ACC112 (cell line): ENCODE measurements at regions not wholly inside any gene's neighbourhood (a gene's known extent, or its start where the extent isn't known, plus 50 kb on each side); places are given as distances from the start of the nearest gene placed in this dataset.

Experiments
- H2AFZ ChIP-seq: fragments of 200-600 bp; sonication (generic); one replicate; pipeline ENCODE4 v1.6.0; 2017; ENCODE audit warnings: antibody characterized with exemption, low read length; ENCODE audit not compliant: unreplicated experiment
- H3K27ac ChIP-seq: fragments of 200-600 bp; sonication (generic); 2 replicates; pipeline ENCODE4 v1.5.1; 2014; ENCODE audit warnings: low read depth, mild to moderate bottlenecking, antibody characterized with exemption, low read length, moderate library complexity
- H3K27me3 ChIP-seq: fragments of 200-600 bp; sonication (generic); 2 replicates; pipeline ENCODE4 v1.6.1; 2014; ENCODE audit warnings: mild to moderate bottlenecking, antibody characterized with exemption, low read length, moderate library complexity, mixed read lengths; ENCODE audit not compliant: insufficient read depth
- H3K36me3 ChIP-seq: fragments of 200-600 bp; sonication (generic); 2 replicates; pipeline ENCODE4 v1.6.1; 2016; ENCODE audit warnings: mild to moderate bottlenecking, antibody characterized with exemption, low read length, moderate library complexity, mixed read lengths; ENCODE audit not compliant: insufficient read depth
- H3K4me1 ChIP-seq: fragments of 200-600 bp; sonication (generic); one replicate; pipeline ENCODE4 v1.6.1; 2016; ENCODE audit warnings: low read length, mixed read lengths; ENCODE audit not compliant: insufficient read depth, unreplicated experiment, control insufficient read depth
- H3K4me3 ChIP-seq: fragments of 200-600 bp; sonication (generic); 2 replicates; pipeline ENCODE4 v1.5.1; 2014; ENCODE audit warnings: mild to moderate bottlenecking, low read depth, low read length
- H3K79me2 ChIP-seq: fragments of 200-600 bp; sonication (generic); one replicate; pipeline ENCODE4 v1.6.0; 2016; ENCODE audit warnings: low read length; ENCODE audit not compliant: control insufficient read depth, unreplicated experiment, insufficient read depth

DNA sequence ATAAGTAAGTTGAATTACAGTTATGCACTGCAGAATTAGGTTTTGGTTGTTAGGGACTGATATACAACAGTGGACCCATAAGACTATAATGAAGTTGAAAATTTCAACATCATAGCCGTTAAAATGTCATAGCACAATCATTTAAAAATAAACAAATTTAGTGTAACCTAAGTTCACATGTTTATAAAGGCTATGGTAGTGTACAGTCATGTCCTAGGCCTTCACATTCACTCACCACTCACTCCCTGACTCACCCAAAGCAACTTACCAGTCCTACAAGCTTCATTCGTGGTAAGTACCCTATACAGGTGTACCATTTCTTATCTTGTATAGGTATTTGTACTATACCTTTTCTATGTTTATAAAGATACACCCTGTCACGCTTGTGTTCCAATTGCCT lies 113.7 kb downstream of the RAB11FIP2 start:
- Histone ChIP-seq H3K27me3 (no peaks in the 10 kb centered on the region; the same call in 1 of the 2 replicates), H3K79me2 (no peaks in the 10 kb centered on the region), H3K4me1 (no peaks in the 10 kb centered on the region), H2AFZ (no peak overlapping the region), H3K27ac (no peak overlapping the region), H3K36me3 (no peaks in the 10 kb centered on the region), H3K4me3 (no peak overlapping the region)

GRCh38 chr10:117934477-117934876 lies 112.3 kb downstream of the RAB11FIP2 start:
- Histone ChIP-seq H2AFZ (no peak overlapping the region), H3K4me3 (no peak overlapping the region)

GRCh38 chr10:117936141-117936540 lies 110.6 kb downstream of the RAB11FIP2 start:
- no peak overlapping the region for H3K27ac ChIP-seq
- H3K79me2 ChIP-seq = no peaks in the 10 kb centered on the region
- H3K4me1 ChIP-seq = no peaks in the 10 kb centered on the region
- H3K27me3 ChIP-seq = no peaks in the 10 kb centered on the region
- H3K36me3 ChIP-seq = no peaks in the 10 kb centered on the region
- no peak overlapping the region for H2AFZ ChIP-seq
- no peak overlapping the region for H3K4me3 ChIP-seq

More at GRCh38 chr10:117934477-117934876, 112.3 kb downstream of the RAB11FIP2 start:
- Histone ChIP-seq H3K36me3 (no peaks in the 10 kb centered on the region), H3K27me3 (no peaks in the 10 kb centered on the region; the same call in 1 of the 2 replicates), H3K27ac (no peak overlapping the region), H3K79me2 (no peaks in the 10 kb centered on the region), H3K4me1 (no peaks in the 10 kb centered on the region)

DNA sequence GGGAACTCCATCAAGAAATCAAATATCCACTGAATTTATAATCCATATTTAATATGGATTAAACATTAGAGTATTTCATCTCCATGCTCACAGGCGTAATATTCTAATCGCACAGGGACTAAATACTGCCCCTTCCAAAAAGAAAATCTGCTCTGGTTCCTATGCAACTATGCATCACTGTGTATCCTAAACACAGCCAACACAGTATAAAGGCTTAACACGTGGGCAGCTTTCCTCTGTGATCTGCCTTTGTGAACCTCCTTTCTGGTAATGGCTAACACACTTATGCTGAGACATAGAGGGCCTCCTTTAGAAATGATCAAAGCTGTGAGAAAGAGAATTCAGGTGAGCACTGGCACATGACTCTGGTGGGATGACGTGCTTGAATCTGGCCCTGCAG lies 110.2 kb downstream of the RAB11FIP2 start:
- H3K4me3 ChIP-seq = no peak overlapping the region
- H3K36me3 ChIP-seq = no peaks in the 10 kb centered on the region
- no peak overlapping the region for H2AFZ ChIP-seq
- H3K4me1 ChIP-seq = no peaks in the 10 kb centered on the region
- H3K79me2 ChIP-seq = no peaks in the 10 kb centered on the region
- H3K27me3 ChIP-seq = no peaks in the 10 kb centered on the region
- H3K27ac ChIP-seq = no peak overlapping the region

DNA sequence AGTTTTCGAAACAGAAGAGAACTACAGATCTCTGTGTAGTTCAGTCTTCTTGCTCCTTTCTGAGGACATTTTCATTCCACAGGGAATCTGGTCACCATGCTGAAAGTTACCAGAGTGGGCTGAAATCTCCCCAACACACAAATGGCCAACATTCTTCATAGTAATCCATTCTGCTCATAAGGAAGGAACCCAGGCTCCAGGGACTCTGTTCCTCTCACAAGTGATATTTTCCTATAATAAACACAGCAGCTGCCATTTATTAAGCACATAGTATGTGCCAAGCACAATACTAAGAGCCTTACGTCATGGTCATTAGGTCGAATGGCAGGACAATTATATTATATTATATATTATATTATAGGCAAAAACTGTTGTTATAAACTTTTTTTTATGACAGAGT lies 109.8 kb downstream of the RAB11FIP2 start:
- Histone ChIP-seq H3K27me3 (no peaks in the 10 kb centered on the region), H3K4me3 (no peak overlapping the region), H3K27ac (no peak overlapping the region), H3K79me2 (no peaks in the 10 kb centered on the region), H3K4me1 (no peaks in the 10 kb centered on the region), H3K36me3 (no peaks in the 10 kb centered on the region), H2AFZ (no peak overlapping the region)

DNA sequence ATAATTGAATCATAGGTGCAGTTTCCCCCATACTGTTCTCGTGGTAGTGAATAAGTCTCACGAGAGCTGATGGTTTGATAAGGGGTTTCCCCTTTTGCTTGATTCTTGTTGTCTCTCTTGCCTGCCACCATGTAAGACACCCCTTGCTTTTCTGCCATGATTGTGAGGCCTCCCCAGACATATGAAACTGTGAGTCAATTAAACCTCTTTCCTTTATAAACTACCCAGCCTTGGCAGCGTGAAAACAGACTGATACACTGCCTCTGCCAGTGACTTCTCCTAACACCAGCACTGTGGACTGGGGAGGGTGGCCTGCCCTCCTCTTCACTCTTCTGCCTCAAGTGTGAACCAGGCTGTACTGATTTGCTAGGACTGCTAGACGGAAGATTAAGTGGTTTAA lies 108.6 kb downstream of the RAB11FIP2 start:
- H3K36me3 ChIP-seq = no peaks in the 10 kb centered on the region

GRCh38 chr10:117942226-117942625 lies 104.5 kb downstream of the RAB11FIP2 start:
- no peaks in the 10 kb centered on the region for H3K79me2 ChIP-seq
- no peaks in the 10 kb centered on the region for H3K4me1 ChIP-seq
- H3K27ac ChIP-seq = no peak overlapping the region
- peaks cover 6% of the 10 kb centered on the region; the same call in 1 of the 2 replicates for H3K27me3 ChIP-seq
- H2AFZ ChIP-seq = no peak overlapping the region
- H3K4me3 ChIP-seq = no peak overlapping the region
- H3K36me3 ChIP-seq = no peaks in the 10 kb centered on the region

More for the DNA sequence above, 108.6 kb downstream of the RAB11FIP2 start:
- no peaks in the 10 kb centered on the region for H3K27me3 ChIP-seq
- H2AFZ ChIP-seq = no peak overlapping the region
- H3K27ac ChIP-seq = no peak overlapping the region
- H3K4me3 ChIP-seq = no peak overlapping the region
- no peaks in the 10 kb centered on the region for H3K4me1 ChIP-seq
- H3K79me2 ChIP-seq = no peaks in the 10 kb centered on the region

- H3K79me2 ChIP-seq = no peaks in the 10 kb centered on the region
- H3K4me1 ChIP-seq = no peaks in the 10 kb centered on the region
- H3K36me3 ChIP-seq = no peaks in the 10 kb centered on the region
- no peak overlapping the region for H3K27ac ChIP-seq
- no peak overlapping the region for H3K4me3 ChIP-seq
- no peak overlapping the region for H2AFZ ChIP-seq
- H3K27me3 ChIP-seq = peaks cover 15% of the 10 kb centered on the region
These were observed 101.9 kb downstream of the RAB11FIP2 start for GRCh38 chr10:117944676-117945447.

DNA sequence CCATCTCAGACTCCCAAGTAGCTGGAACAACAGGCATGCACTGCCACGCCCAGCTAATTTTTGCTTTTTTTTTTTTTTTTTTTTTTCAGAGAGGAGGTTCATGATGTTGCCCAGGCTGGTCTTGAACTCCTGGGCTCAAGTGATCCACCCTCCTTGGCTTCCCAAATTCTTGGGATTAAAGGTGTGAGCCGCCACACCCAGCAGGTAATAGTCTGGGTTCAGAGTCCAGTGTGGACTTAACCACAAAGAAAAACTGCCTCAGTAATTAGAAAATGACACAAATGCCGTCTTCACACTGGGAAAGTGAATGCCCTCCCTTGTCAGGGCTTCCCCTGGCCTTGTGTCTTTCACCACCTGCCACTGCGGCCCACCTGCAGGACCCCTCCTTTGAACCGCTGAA lies 101.1 kb downstream of the RAB11FIP2 start:
- no peaks in the 10 kb centered on the region for H3K4me1 ChIP-seq
- H3K4me3 ChIP-seq = no peak overlapping the region
- H2AFZ ChIP-seq = no peak overlapping the region
- H3K79me2 ChIP-seq = no peaks in the 10 kb centered on the region
- H3K36me3 ChIP-seq = no peaks in the 10 kb centered on the region
- H3K27me3 ChIP-seq = peaks cover 23% of the 10 kb centered on the region
- H3K27ac ChIP-seq = no peak overlapping the region

DNA sequence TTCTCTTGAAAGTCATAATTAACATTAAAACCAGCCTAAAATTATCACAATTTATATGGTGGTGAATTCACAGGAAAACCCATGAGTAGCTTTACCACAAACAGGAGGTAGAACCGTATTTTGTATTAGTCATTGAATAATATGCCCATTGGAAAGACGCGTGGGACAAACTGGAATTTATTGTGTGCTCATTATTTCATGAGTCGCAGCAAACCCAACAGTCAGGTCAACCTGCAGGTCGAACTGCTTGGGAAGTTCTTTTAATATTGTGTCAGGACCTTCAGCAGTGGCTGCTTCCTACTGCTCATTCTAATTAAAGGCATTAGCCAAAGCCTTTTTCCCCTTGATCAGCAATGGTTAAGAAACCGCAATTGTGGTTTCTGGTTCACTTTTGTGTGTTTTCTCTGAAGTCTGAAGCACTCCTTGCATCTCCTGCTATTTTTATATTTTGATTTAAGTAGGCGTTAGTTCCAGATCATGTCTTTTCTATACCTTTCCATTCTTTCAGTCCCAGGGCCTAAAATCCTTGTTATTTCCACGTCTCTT lies 100.1 kb downstream of the RAB11FIP2 start:
- no peak overlapping the region for H2AFZ ChIP-seq
- H3K36me3 ChIP-seq = no peaks in the 10 kb centered on the region
- no peak overlapping the region for H3K27ac ChIP-seq
- no peaks in the 10 kb centered on the region for H3K4me1 ChIP-seq
- no peaks in the 10 kb centered on the region for H3K79me2 ChIP-seq
- H3K4me3 ChIP-seq = no peak overlapping the region
- H3K27me3 ChIP-seq = peaks cover 26% of the 10 kb centered on the region

GRCh38 chr10:117948493-117948892 lies 98.2 kb downstream of the RAB11FIP2 start:
- no peak overlapping the region for H3K27ac ChIP-seq
- peaks cover 31% of the 10 kb centered on the region for H3K27me3 ChIP-seq
- H2AFZ ChIP-seq = no peak overlapping the region
- H3K36me3 ChIP-seq = no peaks in the 10 kb centered on the region
- no peaks in the 10 kb centered on the region for H3K4me1 ChIP-seq
- H3K79me2 ChIP-seq = no peaks in the 10 kb centered on the region
- H3K4me3 ChIP-seq = no peak overlapping the region
